BE2C (cell line): ENCODE measurements at regions not wholly inside any gene's neighbourhood (a gene's known extent, or its start where the extent isn't known, plus 50 kb on each side); places are given as distances from the start of the nearest gene placed in this dataset.
"Not testable (repeated sequence)": the region's sequence is repeated elsewhere in the genome, so short reads cannot be mapped to it uniquely, and the experiment has no call there.

Source experiments
- DNase-seq: peaks from one replicate; pipeline ENCODE4 v3.0.0-alpha.2; 2020
- H3K27me3 ChIP-seq: fragments of 250-450 bp; sonication (Bioruptor Pico); 2 replicates; pipeline ENCODE4 v1.5.1; 2020; ENCODE audit warnings: mild to moderate bottlenecking
- H3K36me3 ChIP-seq: fragments of 250-450 bp; sonication (Bioruptor Pico); 2 replicates; pipeline ENCODE4 v1.5.1; 2020; ENCODE audit warnings: mild to moderate bottlenecking
- H3K4me1 ChIP-seq: fragments of 250-450 bp; sonication (Bioruptor Pico); 2 replicates; pipeline ENCODE4 v1.5.1; 2020
- H3K4me3 ChIP-seq: 2 replicates; pipeline ENCODE4 v1.5.1; 2011; ENCODE audit warnings: low read depth, low read length
- H3K9me3 ChIP-seq: fragments of 250-450 bp; sonication (Bioruptor Pico); 2 replicates; pipeline ENCODE4 v1.5.1; 2020
- CTCF ChIP-seq: IDR thresholded peaks from 2 replicates; pipeline ENCODE4 v1.5.1; 2012; ENCODE audit warnings: mild to moderate bottlenecking, low read depth, low read length

- H3K27me3 ChIP-seq = no peaks in the 10 kb centered on the region
- H3K4me1 ChIP-seq = no peaks in the 10 kb centered on the region
- no peaks in the 10 kb centered on the region for H3K9me3 ChIP-seq
- no peak overlapping the region for H3K4me3 ChIP-seq
- H3K36me3 ChIP-seq = no peaks in the 10 kb centered on the region
- DNase-seq = no peak
- TF ChIP-seq CTCF = no peak
Measured at GRCh38 chr16:60142619-60143347, 1408.7 kb upstream of the GOT2 start.

- Histone ChIP-seq H3K4me1 (no peaks in the 10 kb centered on the region), H3K4me3 (no peak overlapping the region), H3K36me3 (no peaks in the 10 kb centered on the region), H3K9me3 (no peaks in the 10 kb centered on the region), H3K27me3 (no peaks in the 10 kb centered on the region)
- DNase-seq = no peak
- TF ChIP-seq CTCF = no peak
Measured at GRCh38 chr16:60137891-60138290, 1403.8 kb upstream of the GOT2 start.

DNA sequence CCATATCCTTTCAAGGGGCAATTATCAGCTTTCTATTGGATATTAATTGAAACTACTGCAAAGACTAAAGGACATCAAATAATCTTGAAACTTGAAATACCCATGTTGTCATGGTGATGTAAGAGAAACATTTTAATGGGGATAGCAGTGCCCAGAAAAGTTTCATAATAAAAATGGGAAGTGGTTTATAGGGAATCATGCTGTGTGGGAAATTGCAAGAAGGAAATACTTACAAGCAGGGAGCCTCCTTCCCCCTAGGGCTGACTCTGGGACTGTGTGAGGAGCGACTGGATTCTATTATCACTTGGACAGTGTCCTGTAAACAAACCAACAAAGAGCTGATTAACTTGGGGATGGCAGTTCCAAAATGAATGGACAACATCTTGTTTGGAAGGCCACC is 1393.1 kb upstream of the GOT2 start:
- TF ChIP-seq CTCF = no peak
- H3K9me3 ChIP-seq = no peaks in the 10 kb centered on the region
- no peak for DNase-seq
- no peaks in the 10 kb centered on the region for H3K36me3 ChIP-seq
- no peaks in the 10 kb centered on the region for H3K27me3 ChIP-seq
- H3K4me3 ChIP-seq = no peak overlapping the region
- H3K4me1 ChIP-seq = no peaks in the 10 kb centered on the region

GRCh38 chr16:60126115-60126514 is 1392.0 kb upstream of the GOT2 start:
- not testable (repeated sequence) for H3K9me3 ChIP-seq, DNase-seq, H3K4me3 ChIP-seq, H3K36me3 ChIP-seq, H3K4me1 ChIP-seq, H3K27me3 ChIP-seq

DNA sequence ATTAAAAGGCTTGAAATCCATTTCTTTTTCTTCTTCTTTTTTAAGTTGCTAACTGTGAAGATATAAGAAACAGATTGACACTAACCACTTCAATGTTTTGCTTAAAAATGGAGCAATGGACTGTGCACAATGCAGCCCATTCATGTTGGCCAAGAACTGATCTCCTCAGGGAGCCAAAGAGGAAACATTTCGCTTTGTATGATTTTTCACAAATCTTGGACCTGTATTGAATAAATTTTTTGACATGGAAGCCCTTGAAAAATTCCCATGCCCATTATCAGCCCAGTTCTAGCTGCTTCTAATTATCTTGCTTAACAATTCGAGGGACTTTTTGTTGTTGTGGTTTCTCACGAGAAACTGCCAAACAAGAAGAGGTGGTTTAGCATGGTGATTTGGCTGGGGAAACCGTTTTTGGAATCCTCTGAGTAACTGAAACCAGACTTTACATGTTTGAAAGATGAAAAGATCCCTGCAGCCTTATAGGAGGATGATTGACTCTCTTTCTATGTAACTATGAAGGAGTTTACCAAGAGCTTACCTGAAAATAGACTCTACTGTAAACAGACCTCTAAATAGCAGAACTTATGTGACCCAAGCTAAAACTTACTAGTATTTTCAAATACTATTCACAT is 1389.4 kb upstream of the GOT2 start:
- no peak for DNase-seq
- Histone ChIP-seq H3K27me3 (no peaks in the 10 kb centered on the region), H3K4me1 (no peaks in the 10 kb centered on the region), H3K36me3 (no peaks in the 10 kb centered on the region), H3K4me3 (no peak overlapping the region), H3K9me3 (no peaks in the 10 kb centered on the region)
- no peak for TF ChIP-seq CTCF

- TF ChIP-seq CTCF = no peak
- Histone ChIP-seq H3K4me3 (no peak overlapping the region), H3K9me3 (no peaks in the 10 kb centered on the region), H3K4me1 (no peaks in the 10 kb centered on the region), H3K27me3 (no peaks in the 10 kb centered on the region), H3K36me3 (no peaks in the 10 kb centered on the region)
- DNase-seq = no peak
Measured at GRCh38 chr16:60120586-60120985, 1386.5 kb upstream of the GOT2 start.
